OCI-LY1 (cell line): ENCODE measurements at regions not wholly inside any gene's neighbourhood (a gene's known extent, or its start where the extent isn't known, plus 50 kb on each side); places are given as distances from the start of the nearest gene placed in this dataset.

Experiments used
- EZH2 ChIP-seq: fragments of 200-600 bp; sonication (generic), shearing (Covaris generic); IDR thresholded peaks from 2 replicates; pipeline ENCODE4 v1.8.0; 2017; ENCODE audit warnings: borderline replicate concordance, mixed run types, mild to moderate bottlenecking, antibody characterized with exemption, low read length, moderate library complexity, mixed read lengths
- TF ChIP-seq, protein P1 (sequence below): fragments of 200-600 bp; sonication (generic), shearing (Covaris generic); IDR thresholded peaks from 2 replicates; pipeline ENCODE4 v1.5.1; 2017; ENCODE audit warnings: mild to moderate bottlenecking, antibody characterized with exemption, low read length, moderate library complexity, mixed read lengths

DNA sequence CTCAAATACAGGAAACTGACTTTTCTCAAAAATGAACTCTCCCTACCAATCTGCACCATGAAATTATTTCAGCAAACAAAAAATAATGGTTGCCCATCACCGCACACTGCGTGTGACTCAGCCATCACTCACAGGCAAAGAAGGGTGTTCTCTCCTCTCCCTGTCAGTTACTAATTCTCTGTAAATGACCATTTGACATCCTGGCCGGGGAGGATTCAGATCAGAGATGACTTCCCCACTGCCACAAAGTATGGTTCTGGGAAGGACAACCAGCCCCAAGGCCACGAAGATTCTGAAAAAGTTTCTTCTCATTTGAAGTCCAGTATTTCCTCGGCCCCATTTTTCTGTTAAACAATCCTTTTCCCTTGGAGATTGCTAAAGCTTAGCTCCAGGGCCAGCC lies 199.4 kb downstream of the AUH start:
- TF ChIP-seq, protein P1, sequence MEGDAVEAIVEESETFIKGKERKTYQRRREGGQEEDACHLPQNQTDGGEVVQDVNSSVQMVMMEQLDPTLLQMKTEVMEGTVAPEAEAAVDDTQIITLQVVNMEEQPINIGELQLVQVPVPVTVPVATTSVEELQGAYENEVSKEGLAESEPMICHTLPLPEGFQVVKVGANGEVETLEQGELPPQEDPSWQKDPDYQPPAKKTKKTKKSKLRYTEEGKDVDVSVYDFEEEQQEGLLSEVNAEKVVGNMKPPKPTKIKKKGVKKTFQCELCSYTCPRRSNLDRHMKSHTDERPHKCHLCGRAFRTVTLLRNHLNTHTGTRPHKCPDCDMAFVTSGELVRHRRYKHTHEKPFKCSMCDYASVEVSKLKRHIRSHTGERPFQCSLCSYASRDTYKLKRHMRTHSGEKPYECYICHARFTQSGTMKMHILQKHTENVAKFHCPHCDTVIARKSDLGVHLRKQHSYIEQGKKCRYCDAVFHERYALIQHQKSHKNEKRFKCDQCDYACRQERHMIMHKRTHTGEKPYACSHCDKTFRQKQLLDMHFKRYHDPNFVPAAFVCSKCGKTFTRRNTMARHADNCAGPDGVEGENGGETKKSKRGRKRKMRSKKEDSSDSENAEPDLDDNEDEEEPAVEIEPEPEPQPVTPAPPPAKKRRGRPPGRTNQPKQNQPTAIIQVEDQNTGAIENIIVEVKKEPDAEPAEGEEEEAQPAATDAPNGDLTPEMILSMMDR: no peak
- TF ChIP-seq EZH2: no peak
